Osteocyte (in vitro differentiated cells): ENCODE measurements at regions not wholly inside any gene's neighbourhood (a gene's known extent, or its start where the extent isn't known, plus 50 kb on each side); places are given as distances from the start of the nearest gene placed in this dataset.

Source experiments
- DNase-seq: peaks from one replicate; pipeline ENCODE4 v3.0.0; 2021; ENCODE audit warnings: mixed read lengths; ENCODE audit not compliant: unreplicated experiment; ENCODE audit errors: extremely low spot score
- H3K27ac Mint-ChIP-seq: one replicate; pipeline ENCODE4 v1.8.0; 2021; ENCODE audit warnings: mild to moderate bottlenecking, mixed read lengths; ENCODE audit not compliant: unreplicated experiment
- H3K27me3 Mint-ChIP-seq: one replicate; pipeline ENCODE4 v1.8.0; 2021; ENCODE audit warnings: mixed read lengths; ENCODE audit not compliant: unreplicated experiment
- H3K36me3 Mint-ChIP-seq: one replicate; pipeline ENCODE4 v1.8.0; 2021; ENCODE audit warnings: mixed read lengths; ENCODE audit not compliant: unreplicated experiment
- H3K4me1 Mint-ChIP-seq: one replicate; pipeline ENCODE4 v1.8.0; 2021; ENCODE audit warnings: mixed read lengths; ENCODE audit not compliant: unreplicated experiment
- H3K4me3 Mint-ChIP-seq: one replicate; pipeline ENCODE4 v1.8.0; 2021; ENCODE audit warnings: mild to moderate bottlenecking, moderate library complexity, mixed read lengths; ENCODE audit not compliant: unreplicated experiment
- H3K9me3 Mint-ChIP-seq: one replicate; pipeline ENCODE4 v1.8.0; 2021; ENCODE audit warnings: mixed read lengths; ENCODE audit not compliant: unreplicated experiment
- CTCF ChIP-seq: fragments of 200-600 bp; sonication (generic); IDR thresholded peaks from 2 replicates; pipeline ENCODE4 v1.5.0; 2021; ENCODE audit warnings: antibody characterized with exemption, mild to moderate bottlenecking, moderate library complexity

GRCh38 chr16:73347500-73348375 is 299.8 kb upstream of the ZFHX3 start:
- Mint-ChIP-seq H3K4me3 (no peak overlapping the region), H3K4me1 (no peaks in the 10 kb centered on the region), H3K9me3 (no peaks in the 10 kb centered on the region), H3K27ac (no peak overlapping the region), H3K36me3 (no peaks in the 10 kb centered on the region), H3K27me3 (peaks cover 32% of the 10 kb centered on the region)
- no peak for TF ChIP-seq CTCF
- DNase-seq = no peak

GRCh38 chr16:73339821-73340220 is 291.9 kb upstream of the ZFHX3 start:
- TF ChIP-seq CTCF = no peak
- Mint-ChIP-seq H3K27me3 (peaks cover 22% of the 10 kb centered on the region), H3K36me3 (no peaks in the 10 kb centered on the region), H3K4me3 (no peak overlapping the region), H3K4me1 (no peaks in the 10 kb centered on the region), H3K27ac (no peak overlapping the region), H3K9me3 (no peaks in the 10 kb centered on the region)
- DNase-seq = no peak

GRCh38 chr16:73337373-73338296 is 289.7 kb upstream of the ZFHX3 start:
- Mint-ChIP-seq H3K36me3 (no peaks in the 10 kb centered on the region), H3K27ac (no peak overlapping the region), H3K4me3 (no peak overlapping the region), H3K27me3 (peaks cover 2% of the 10 kb centered on the region), H3K9me3 (no peaks in the 10 kb centered on the region), H3K4me1 (no peaks in the 10 kb centered on the region)
- DNase-seq = no peak
- no peak for TF ChIP-seq CTCF

- H3K9me3 Mint-ChIP-seq = no peaks in the 10 kb centered on the region
- peaks cover 3% of the 10 kb centered on the region for H3K4me1 Mint-ChIP-seq
- peaks cover 7% of the 10 kb centered on the region for H3K27me3 Mint-ChIP-seq
- H3K27ac Mint-ChIP-seq = no peak overlapping the region
- H3K36me3 Mint-ChIP-seq = no peaks in the 10 kb centered on the region
- no peak for TF ChIP-seq CTCF
- no peak overlapping the region for H3K4me3 Mint-ChIP-seq
- DNase-seq = no peak
Measured at GRCh38 chr16:73329358-73330286, 281.7 kb upstream of the ZFHX3 start.
